WTC11 (cell line): ENCODE measurements at regions not wholly inside any gene's neighbourhood (a gene's known extent, or its start where the extent isn't known, plus 50 kb on each side); places are given as distances from the start of the nearest gene placed in this dataset.

ENCODE experiments used
- ATAC-seq: fragments of 200-7000 bp; cut with Tn5 transposase; 2 replicates; pipeline ENCODE4 v1.10.0; 2021; ENCODE audit warnings: mild to moderate bottlenecking, moderate library complexity
- CTCF ChIA-PET: fragments of 300-600 bp; sonication (Branson Sonifier 250); formaldehyde crosslinking; loops from one replicate; lab custom pipeline; 2021; ENCODE audit warnings: antibody characterized with exemption; lab: Charles Lee
- POLR2A ChIA-PET: fragments of 350-600 bp; sonication (Branson Sonifier 250); formaldehyde crosslinking; loops from one replicate; lab custom pipeline; 2021; ENCODE audit warnings: antibody characterized with exemption; lab: Charles Lee
- DNase-seq: peaks from one replicate; pipeline ENCODE4 v3.0.0; 2021; ENCODE audit warnings: low spot score
- H3K27ac Mint-ChIP-seq: 2 replicates; pipeline ENCODE4 v1.8.0; 2021; ENCODE audit warnings: mixed read lengths
- H3K27me3 Mint-ChIP-seq: 2 replicates; pipeline ENCODE4 v1.8.0; 2021; ENCODE audit warnings: low read depth, mild to moderate bottlenecking, moderate library complexity, mixed read lengths
- H3K36me3 Mint-ChIP-seq: 2 replicates; pipeline ENCODE4 v1.8.0; 2021; ENCODE audit warnings: mixed read lengths
- H3K4me1 Mint-ChIP-seq: 2 replicates; pipeline ENCODE4 v1.8.0; 2022; ENCODE audit warnings: mixed read lengths
- H3K4me3 Mint-ChIP-seq: 2 replicates; pipeline ENCODE4 v1.8.0; 2021; ENCODE audit warnings: mild to moderate bottlenecking, moderate library complexity, mixed read lengths
- H3K9me3 Mint-ChIP-seq: 2 replicates; pipeline ENCODE4 v1.8.0; 2021; ENCODE audit warnings: mixed read lengths
- ATF3 ChIP-seq: sonication (generic); formaldehyde crosslinking; conservative IDR thresholded peaks from 2 replicates; pipeline ENCODE4 v1.8.1; 2022; ENCODE audit warnings: mild to moderate bottlenecking, missing genetic modification reagents
- CBFB ChIP-seq: sonication (generic); formaldehyde crosslinking; IDR thresholded peaks from 2 replicates; pipeline ENCODE4 v1.8.1; 2022; ENCODE audit warnings: mild to moderate bottlenecking, low read depth, missing genetic modification reagents
- CREM ChIP-seq: sonication (generic); formaldehyde crosslinking; IDR thresholded peaks from 2 replicates; pipeline ENCODE4 v1.8.1; 2022; ENCODE audit warnings: mild to moderate bottlenecking, missing genetic modification reagents, moderate library complexity
- E2F4 ChIP-seq: sonication (generic); formaldehyde crosslinking; IDR thresholded peaks from 2 replicates; pipeline ENCODE4 v1.8.1; 2022; ENCODE audit warnings: low read depth, mild to moderate bottlenecking, moderate library complexity, missing genetic modification reagents, borderline replicate concordance
- EMX1 ChIP-seq: fragments of 250-450 bp; sonication (Bioruptor Pico); IDR thresholded peaks from 2 replicates; pipeline ENCODE4 v1.8.0; 2021; ENCODE audit warnings: mild to moderate bottlenecking
- FOXP1 ChIP-seq: sonication (generic); formaldehyde crosslinking; IDR thresholded peaks from 2 replicates; pipeline ENCODE4 v1.8.0; 2022; ENCODE audit warnings: missing genetic modification reagents, mild to moderate bottlenecking, moderate library complexity, borderline replicate concordance
- JAZF1 ChIP-seq: fragments of 250-450 bp; sonication (Bioruptor Pico); IDR thresholded peaks from 2 replicates; pipeline ENCODE4 v1.9.0; 2021; ENCODE audit warnings: moderate library complexity, mild to moderate bottlenecking, inconsistent platforms
- OVOL2 ChIP-seq: fragments of 250-450 bp; sonication (Bioruptor Pico); IDR thresholded peaks from 2 replicates; pipeline ENCODE4 v1.9.0; 2021; ENCODE audit warnings: mild to moderate bottlenecking, borderline replicate concordance
- STAT6 ChIP-seq: sonication (generic); formaldehyde crosslinking; conservative IDR thresholded peaks from 2 replicates; pipeline ENCODE4 v1.8.1; 2023; ENCODE audit warnings: mild to moderate bottlenecking, low read depth, missing genetic modification reagents, moderate library complexity
- TEAD1 ChIP-seq: sonication (generic); formaldehyde crosslinking; IDR thresholded peaks from 2 replicates; pipeline ENCODE4 v1.8.0; 2022; ENCODE audit warnings: mild to moderate bottlenecking, missing genetic modification reagents
- TEAD4 ChIP-seq: sonication (generic); formaldehyde crosslinking; IDR thresholded peaks from 2 replicates; pipeline ENCODE4 v1.8.0; 2022; ENCODE audit warnings: mild to moderate bottlenecking, missing genetic modification reagents
- ZBTB43 ChIP-seq: sonication (generic); formaldehyde crosslinking; IDR thresholded peaks from 2 replicates; pipeline ENCODE4 v1.8.1; 2023; ENCODE audit warnings: mild to moderate bottlenecking, missing genetic modification reagents
- ZNF121 ChIP-seq: sonication (generic); formaldehyde crosslinking; IDR thresholded peaks from 2 replicates; pipeline ENCODE4 v1.8.0; 2023; ENCODE audit warnings: missing genetic modification reagents
- ZNF138 ChIP-seq: sonication (generic); formaldehyde crosslinking; conservative IDR thresholded peaks from 2 replicates; pipeline ENCODE4 v1.8.1; 2022; ENCODE audit warnings: mild to moderate bottlenecking, moderate library complexity, missing genetic modification reagents
- ZNF219 ChIP-seq: sonication (generic); formaldehyde crosslinking; IDR thresholded peaks from 2 replicates; pipeline ENCODE4 v1.8.0; 2023; ENCODE audit warnings: missing genetic modification reagents, mild to moderate bottlenecking, borderline replicate concordance
- ZNF671 ChIP-seq: fragments of 250-450 bp; sonication (Bioruptor Pico); IDR thresholded peaks from 2 replicates; pipeline ENCODE4 v1.8.0; 2021; ENCODE audit warnings: mild to moderate bottlenecking
- TF ChIP-seq, protein P1 (sequence below): sonication (generic); formaldehyde crosslinking; IDR thresholded peaks from 2 replicates; pipeline ENCODE4 v1.8.1; 2022; ENCODE audit warnings: low read depth, missing genetic modification reagents, borderline replicate concordance
- TF ChIP-seq, protein P2 (sequence below): sonication (generic); formaldehyde crosslinking; IDR thresholded peaks from 2 replicates; pipeline ENCODE4 v1.8.1; 2022; ENCODE audit warnings: mild to moderate bottlenecking, missing genetic modification reagents, moderate library complexity, borderline replicate concordance

DNA sequence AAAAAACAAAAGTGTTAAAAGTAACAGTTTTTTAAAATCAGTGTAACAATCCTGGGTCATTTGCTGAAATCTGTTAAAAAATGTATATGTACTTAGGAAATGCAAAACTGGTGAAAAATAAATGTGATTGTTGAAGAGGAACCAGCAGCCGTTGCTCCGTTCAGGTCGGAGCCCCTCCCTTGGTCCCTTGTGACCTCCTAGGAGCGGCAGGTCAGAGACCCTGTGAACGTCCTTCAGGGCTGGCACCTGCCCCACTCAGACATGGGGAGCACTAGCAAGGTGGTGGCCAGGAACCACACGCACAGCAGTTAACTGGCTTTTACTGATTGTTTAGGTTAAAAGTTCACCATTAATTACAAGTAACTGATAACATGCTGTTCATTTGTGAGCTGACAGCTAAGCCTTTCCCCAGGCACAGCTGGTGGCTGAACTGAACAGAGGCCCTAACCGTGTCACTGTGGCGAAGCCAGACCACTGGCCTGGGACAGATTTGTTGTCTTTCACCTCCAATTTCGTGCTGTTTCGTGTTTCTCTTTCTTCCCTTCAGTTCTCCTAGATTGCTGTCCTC is 159.2 kb upstream of the ALKAL2 start:
- ATAC-seq = no peak
- Mint-ChIP-seq H3K4me3 (no peak overlapping the region), H3K36me3 (no peaks in the 10 kb centered on the region), H3K27me3 (no peaks in the 10 kb centered on the region), H3K4me1 (peaks cover 11% of the 10 kb centered on the region), H3K27ac (no peak overlapping the region), H3K9me3 (no peaks in the 10 kb centered on the region)
- TF ChIP-seq FOXP1 (CRISPR knock-in tag) (no peak), ATF3 (CRISPR knock-in tag) (no peak), STAT6 (CRISPR knock-in tag) (no peak), ZNF671 (no peak), ZNF219 (CRISPR knock-in tag) (no peak), ZBTB43 (CRISPR knock-in tag) (no peak)
- ChIA-PET POLR2A (no interaction called here), CTCF (no interaction called here)
- DNase-seq = no peak

DNA sequence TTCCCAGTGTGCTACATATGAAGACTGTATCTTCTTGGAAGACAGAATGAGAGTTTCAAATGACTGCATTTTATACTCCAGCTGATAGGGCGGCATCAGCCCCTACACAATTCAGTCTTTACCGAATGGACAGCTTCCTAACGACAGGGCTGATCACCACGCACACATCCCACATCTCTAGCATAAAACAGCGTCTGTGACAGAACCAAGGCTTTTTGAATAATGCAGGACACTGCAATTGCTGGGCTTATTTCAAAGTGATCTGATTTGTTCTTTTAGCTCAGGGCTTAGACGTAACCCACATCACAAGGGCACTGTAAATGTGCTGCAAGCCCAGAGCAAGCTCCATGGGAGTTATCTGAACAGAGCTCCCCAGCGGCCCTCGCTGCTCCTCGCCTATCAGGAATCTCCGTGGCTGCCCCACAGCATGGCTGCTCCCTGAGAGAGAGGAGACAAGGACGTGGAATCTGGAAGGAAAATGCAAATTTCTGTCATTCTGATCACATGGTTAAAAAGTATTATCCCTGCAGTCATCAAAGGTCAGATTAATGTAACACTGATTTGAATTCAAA is 158.5 kb upstream of the ALKAL2 start:
- Mint-ChIP-seq H3K36me3 (no peaks in the 10 kb centered on the region), H3K9me3 (no peaks in the 10 kb centered on the region), H3K27ac (no peak overlapping the region), H3K4me1 (peaks cover 11% of the 10 kb centered on the region), H3K27me3 (no peaks in the 10 kb centered on the region), H3K4me3 (no peak overlapping the region)
- DNase-seq (no peak), ATAC-seq (no peak)
- TF ChIP-seq OVOL2 (CRISPR knock-in tag) (no peak), CREM (CRISPR knock-in tag) (no peak)
- POLR2A ChIA-PET = no interaction called here
- CTCF ChIA-PET = no interaction called here

GRCh38 chr2:445896-446295 is 158.0 kb upstream of the ALKAL2 start:
- CTCF ChIA-PET = no interaction called here
- H3K4me1 Mint-ChIP-seq = peaks cover 11% of the 10 kb centered on the region
- no peaks in the 10 kb centered on the region for H3K36me3 Mint-ChIP-seq
- no peak for ATAC-seq
- DNase-seq = no peak
- no peaks in the 10 kb centered on the region for H3K9me3 Mint-ChIP-seq
- no peak overlapping the region for H3K4me3 Mint-ChIP-seq
- H3K27me3 Mint-ChIP-seq = no peaks in the 10 kb centered on the region
- H3K27ac Mint-ChIP-seq = no peak overlapping the region
- TF ChIP-seq TEAD1 (no peak), JAZF1 (CRISPR knock-in tag) (no peak), EMX1 (CRISPR knock-in tag) (no peak), ZNF138 (no peak), ZNF121 (no peak), OVOL2 (CRISPR knock-in tag) (no peak)
- POLR2A ChIA-PET = no interaction called here

DNA sequence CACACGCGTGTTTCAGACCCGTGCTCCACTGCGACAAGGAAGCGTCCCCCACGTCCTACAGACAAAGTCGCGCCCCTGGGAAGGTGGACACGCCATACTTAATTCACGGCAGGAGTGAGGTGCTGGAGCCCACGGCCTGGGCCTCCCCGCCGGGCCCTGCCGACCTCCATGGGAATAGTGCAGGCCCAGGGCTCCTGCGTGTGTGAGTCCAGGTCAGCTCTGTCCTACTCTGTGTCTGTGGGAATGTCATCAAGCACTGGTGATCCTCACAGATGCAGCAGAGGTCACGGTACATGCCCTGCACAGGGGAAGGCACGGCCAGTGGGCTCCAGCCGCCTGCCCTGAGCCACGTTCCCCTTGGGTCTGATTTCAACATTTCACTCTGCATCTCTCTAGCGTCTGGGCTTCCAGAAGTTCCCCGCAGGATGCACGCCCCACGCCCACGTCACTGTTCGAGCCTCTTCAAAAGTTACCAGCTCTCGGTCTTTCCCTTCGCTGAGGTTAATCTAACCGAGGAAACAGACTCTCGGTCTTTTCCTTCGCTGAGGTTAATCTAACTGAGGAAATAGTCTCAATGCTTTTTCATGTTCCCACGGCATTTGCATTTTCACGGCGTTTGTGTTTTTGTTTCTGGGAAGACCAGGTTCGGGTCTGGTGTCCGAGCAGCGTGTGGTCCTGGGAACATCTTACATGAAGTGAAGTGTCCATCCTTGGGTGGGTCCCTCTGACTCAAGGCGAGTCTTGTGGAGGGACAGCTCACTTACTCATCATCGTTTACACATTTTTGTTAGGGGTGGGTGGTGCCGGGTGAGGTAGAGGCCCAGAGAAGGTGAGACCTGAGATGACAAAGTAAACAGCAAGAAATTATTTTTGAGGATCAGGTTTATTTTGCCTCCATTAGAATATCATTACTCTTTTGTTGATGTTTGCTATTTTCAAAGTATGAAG is 157.3 kb upstream of the ALKAL2 start:
- ChIA-PET CTCF (no interaction called here), POLR2A (no interaction called here)
- Mint-ChIP-seq H3K4me1 (peaks cover 11% of the 10 kb centered on the region), H3K27ac (no peak overlapping the region), H3K36me3 (no peaks in the 10 kb centered on the region), H3K27me3 (no peaks in the 10 kb centered on the region), H3K4me3 (no peak overlapping the region), H3K9me3 (no peaks in the 10 kb centered on the region)
- ATAC-seq = no peak
- DNase-seq = no peak
- TF ChIP-seq TEAD4 (CRISPR knock-in tag) = no peak
- TF ChIP-seq, protein P1, sequence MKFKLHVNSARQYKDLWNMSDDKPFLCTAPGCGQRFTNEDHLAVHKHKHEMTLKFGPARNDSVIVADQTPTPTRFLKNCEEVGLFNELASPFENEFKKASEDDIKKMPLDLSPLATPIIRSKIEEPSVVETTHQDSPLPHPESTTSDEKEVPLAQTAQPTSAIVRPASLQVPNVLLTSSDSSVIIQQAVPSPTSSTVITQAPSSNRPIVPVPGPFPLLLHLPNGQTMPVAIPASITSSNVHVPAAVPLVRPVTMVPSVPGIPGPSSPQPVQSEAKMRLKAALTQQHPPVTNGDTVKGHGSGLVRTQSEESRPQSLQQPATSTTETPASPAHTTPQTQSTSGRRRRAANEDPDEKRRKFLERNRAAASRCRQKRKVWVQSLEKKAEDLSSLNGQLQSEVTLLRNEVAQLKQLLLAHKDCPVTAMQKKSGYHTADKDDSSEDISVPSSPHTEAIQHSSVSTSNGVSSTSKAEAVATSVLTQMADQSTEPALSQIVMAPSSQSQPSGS (CRISPR knock-in tag) = no peak
- no peak for TF ChIP-seq E2F4
- no peak for TF ChIP-seq CBFB (CRISPR knock-in tag)
- TF ChIP-seq, protein P2, sequence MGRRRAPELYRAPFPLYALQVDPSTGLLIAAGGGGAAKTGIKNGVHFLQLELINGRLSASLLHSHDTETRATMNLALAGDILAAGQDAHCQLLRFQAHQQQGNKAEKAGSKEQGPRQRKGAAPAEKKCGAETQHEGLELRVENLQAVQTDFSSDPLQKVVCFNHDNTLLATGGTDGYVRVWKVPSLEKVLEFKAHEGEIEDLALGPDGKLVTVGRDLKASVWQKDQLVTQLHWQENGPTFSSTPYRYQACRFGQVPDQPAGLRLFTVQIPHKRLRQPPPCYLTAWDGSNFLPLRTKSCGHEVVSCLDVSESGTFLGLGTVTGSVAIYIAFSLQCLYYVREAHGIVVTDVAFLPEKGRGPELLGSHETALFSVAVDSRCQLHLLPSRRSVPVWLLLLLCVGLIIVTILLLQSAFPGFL = no peak
